T-helper 2 cell treated with Interferon-gamma antibody and Interleukin-4, amounts not matched to agents 5 μg/mL and 100 μg/mL, for 36 hours (primary cell): ENCODE measurements at regions not wholly inside any gene's neighbourhood (a gene's known extent, or its start where the extent isn't known, plus 50 kb on each side); places are given as distances from the start of the nearest gene placed in this dataset.

Experiments used
- DNase-seq: peaks from one replicate; pipeline ENCODE4 v3.0.0; 2021; ENCODE audit warnings: low spot score
- H3K27ac Mint-ChIP-seq: one replicate; pipeline ENCODE4 v1.8.0; 2021; ENCODE audit warnings: mild to moderate bottlenecking, mixed read lengths
- H3K27me3 Mint-ChIP-seq: one replicate; pipeline ENCODE4 v1.8.0; 2021; ENCODE audit warnings: low read depth, mixed read lengths
- H3K36me3 Mint-ChIP-seq: one replicate; pipeline ENCODE4 v1.8.0; 2021; ENCODE audit warnings: low read depth, mixed read lengths
- H3K4me1 Mint-ChIP-seq: one replicate; pipeline ENCODE4 v1.8.0; 2021; ENCODE audit warnings: low read depth, mixed read lengths
- H3K4me3 Mint-ChIP-seq: one replicate; pipeline ENCODE4 v1.8.0; 2022; ENCODE audit warnings: mild to moderate bottlenecking, moderate library complexity, mixed read lengths
- H3K9me3 Mint-ChIP-seq: one replicate; pipeline ENCODE4 v1.8.0; 2021; ENCODE audit warnings: mixed read lengths

- no peak overlapping the region for H3K4me3 Mint-ChIP-seq
- no peak overlapping the region for H3K27ac Mint-ChIP-seq
- DNase-seq, result no peak
- no peaks in the 10 kb centered on the region for H3K36me3 Mint-ChIP-seq
- H3K4me1 Mint-ChIP-seq, result peaks cover 6% of the 10 kb centered on the region
- peaks cover 5% of the 10 kb centered on the region for H3K9me3 Mint-ChIP-seq
- H3K27me3 Mint-ChIP-seq, result peaks cover 14% of the 10 kb centered on the region
These were observed 160.4 kb upstream of the TET2 start for GRCh38 chr4:104986306-104986705.

- no peak for DNase-seq
- Mint-ChIP-seq H3K9me3 (no peaks in the 10 kb centered on the region), H3K4me3 (no peak overlapping the region), H3K4me1 (no peaks in the 10 kb centered on the region), H3K27me3 (peaks cover 11% of the 10 kb centered on the region), H3K27ac (no peak overlapping the region), H3K36me3 (no peaks in the 10 kb centered on the region)
These were observed 157.3 kb upstream of the TET2 start for GRCh38 chr4:104989371-104989770.

GRCh38 chr4:105002278-105002677 is 144.4 kb upstream of the TET2 start:
- no peak for DNase-seq
- H3K36me3 Mint-ChIP-seq, result no peaks in the 10 kb centered on the region
- no peaks in the 10 kb centered on the region for H3K4me1 Mint-ChIP-seq
- H3K27me3 Mint-ChIP-seq, result peaks cover 5% of the 10 kb centered on the region
- no peaks in the 10 kb centered on the region for H3K9me3 Mint-ChIP-seq
- H3K4me3 Mint-ChIP-seq, result no peak overlapping the region
- no peak overlapping the region for H3K27ac Mint-ChIP-seq

- peaks cover 24% of the 10 kb centered on the region for H3K9me3 Mint-ChIP-seq
- peaks cover 2% of the 10 kb centered on the region for H3K36me3 Mint-ChIP-seq
- H3K4me1 Mint-ChIP-seq, result no peaks in the 10 kb centered on the region
- no peak overlapping the region for H3K27ac Mint-ChIP-seq
- DNase-seq, result no peak
- H3K27me3 Mint-ChIP-seq, result peaks cover 7% of the 10 kb centered on the region
- no peak overlapping the region for H3K4me3 Mint-ChIP-seq
These were observed 132.4 kb upstream of the TET2 start for GRCh38 chr4:105014234-105014633.

GRCh38 chr4:105014635-105015034 is 132.0 kb upstream of the TET2 start:
- peaks cover 2% of the 10 kb centered on the region for H3K36me3 Mint-ChIP-seq
- no peaks in the 10 kb centered on the region for H3K4me1 Mint-ChIP-seq
- H3K27ac Mint-ChIP-seq, result no peak overlapping the region
- no peak for DNase-seq
- peaks cover 22% of the 10 kb centered on the region for H3K9me3 Mint-ChIP-seq
- H3K4me3 Mint-ChIP-seq, result no peak overlapping the region
- H3K27me3 Mint-ChIP-seq, result peaks cover 7% of the 10 kb centered on the region

GRCh38 chr4:105015750-105016149 is 130.9 kb upstream of the TET2 start:
- H3K27ac Mint-ChIP-seq, result no peak overlapping the region
- peaks cover 11% of the 10 kb centered on the region for H3K9me3 Mint-ChIP-seq
- H3K4me1 Mint-ChIP-seq, result no peaks in the 10 kb centered on the region

GRCh38 chr4:105022811-105023667 is 123.6 kb upstream of the TET2 start:
- H3K27me3 Mint-ChIP-seq, result no peaks in the 10 kb centered on the region
- H3K9me3 Mint-ChIP-seq, result no peaks in the 10 kb centered on the region
- H3K36me3 Mint-ChIP-seq, result no peaks in the 10 kb centered on the region
- H3K4me1 Mint-ChIP-seq, result no peaks in the 10 kb centered on the region
- H3K4me3 Mint-ChIP-seq, result no peak overlapping the region
- no peak overlapping the region for H3K27ac Mint-ChIP-seq
- no peak for DNase-seq

More at GRCh38 chr4:105015750-105016149, 130.9 kb upstream of the TET2 start:
- no peaks in the 10 kb centered on the region for H3K27me3 Mint-ChIP-seq
- H3K4me3 Mint-ChIP-seq, result no peak overlapping the region
- H3K36me3 Mint-ChIP-seq, result no peaks in the 10 kb centered on the region
- DNase-seq, result no peak

- Mint-ChIP-seq H3K27me3 (no peaks in the 10 kb centered on the region), H3K4me1 (no peaks in the 10 kb centered on the region), H3K4me3 (no peak overlapping the region), H3K9me3 (no peaks in the 10 kb centered on the region), H3K36me3 (no peaks in the 10 kb centered on the region), H3K27ac (no peak overlapping the region)
- no peak for DNase-seq
These were observed 123.0 kb upstream of the TET2 start for GRCh38 chr4:105023668-105024055.

- H3K4me1 Mint-ChIP-seq, result no peaks in the 10 kb centered on the region
- no peak overlapping the region for H3K4me3 Mint-ChIP-seq
- H3K27me3 Mint-ChIP-seq, result peaks cover under 1% of the 10 kb centered on the region
- no peaks in the 10 kb centered on the region for H3K36me3 Mint-ChIP-seq
- no peak for DNase-seq
- H3K27ac Mint-ChIP-seq, result no peak overlapping the region
- H3K9me3 Mint-ChIP-seq, result no peaks in the 10 kb centered on the region
These were observed 121.2 kb upstream of the TET2 start for GRCh38 chr4:105025263-105026017.

- Mint-ChIP-seq H3K36me3 (no peaks in the 10 kb centered on the region), H3K9me3 (no peaks in the 10 kb centered on the region), H3K27ac (no peak overlapping the region), H3K4me1 (no peaks in the 10 kb centered on the region), H3K4me3 (no peak overlapping the region), H3K27me3 (peaks cover 8% of the 10 kb centered on the region)
- DNase-seq, result no peak
These were observed 109.7 kb upstream of the TET2 start for GRCh38 chr4:105036991-105037390.

- Mint-ChIP-seq H3K27me3 (peaks cover 3% of the 10 kb centered on the region), H3K36me3 (no peaks in the 10 kb centered on the region), H3K4me1 (no peaks in the 10 kb centered on the region), H3K9me3 (peaks cover 14% of the 10 kb centered on the region), H3K4me3 (no peak overlapping the region), H3K27ac (no peak overlapping the region)
- no peak for DNase-seq
These were observed 104.2 kb upstream of the TET2 start for GRCh38 chr4:105042451-105042850.

- no peaks in the 10 kb centered on the region for H3K36me3 Mint-ChIP-seq
- no peak for DNase-seq
- H3K9me3 Mint-ChIP-seq, result peaks cover 26% of the 10 kb centered on the region
- no peaks in the 10 kb centered on the region for H3K4me1 Mint-ChIP-seq
- no peak overlapping the region for H3K4me3 Mint-ChIP-seq
- peaks cover 19% of the 10 kb centered on the region for H3K27me3 Mint-ChIP-seq
- no peak overlapping the region for H3K27ac Mint-ChIP-seq
These were observed 95.8 kb upstream of the TET2 start for GRCh38 chr4:105050896-105051295.

- Mint-ChIP-seq H3K27ac (no peak overlapping the region), H3K36me3 (no peaks in the 10 kb centered on the region), H3K4me1 (peaks cover 33% of the 10 kb centered on the region), H3K27me3 (peaks cover 18% of the 10 kb centered on the region), H3K4me3 (no peak overlapping the region), H3K9me3 (peaks cover 10% of the 10 kb centered on the region)
- DNase-seq, result no peak
These were observed 89.1 kb upstream of the TET2 start for GRCh38 chr4:105057370-105058105.
